K562 (cell line): ENCODE measurements at regions not wholly inside any gene's neighbourhood (a gene's known extent, or its start where the extent isn't known, plus 50 kb on each side); places are given as distances from the start of the nearest gene placed in this dataset.

ENCODE experiments used
- ATAC-seq: fragments of 200-7000 bp; cut with Tn5 transposase; 3 replicates; pipeline ENCODE4 v1.9.1; 2020; ENCODE audit warnings: moderate library complexity
- BruUV-seq: library from RNA; stranded (reverse); fragments of 400-500 nt; replicated peaks from 2 replicates; lab custom pipeline; 2021; lab: Mats Ljungman, UMichigan
- CTCF ChIA-PET: fragments of 300-600 bp; formaldehyde crosslinking; extraction: SDS; loops from one replicate; lab custom pipeline; 2021; ENCODE audit warnings: low intra/inter-chr PET ratio; lab: Yijun Ruan, JAX
- POLR2A ChIA-PET: fragments of 300-600, 350-650 bp; sonication (Branson Sonifier 250); formaldehyde crosslinking; extraction: SDS; loops from one replicate; lab custom pipeline; 2021; ENCODE audit warnings: antibody characterized with exemption, inconsistent platforms; lab: Yijun Ruan, JAX
- DNase-seq, 4 experiments: peaks; one replicate each; pipeline versions ENCODE4 v3.0.0 to v3.0.0-alpha.2; 2011 to 2018; ENCODE audit warnings: low spot score in 3 of 4, mixed read lengths in 3 of 4; ENCODE audit errors: extremely low read depth in 1 of 4
- FAIRE-seq: peaks from 2 replicates; lab custom pipeline; 2011; peaks lifted over from hg19 to GRCh38; lab: Jason Lieb, UNC
- H2AFZ ChIP-seq: 2 replicates; pipeline ENCODE4 v1.6.0; 2011; ENCODE audit warnings: low read depth, low read length, control low read depth, inconsistent platforms
- H3K27ac ChIP-seq: fragments of 200-600 bp; 3 replicates; pipeline ENCODE4 v1.8.0; 2011; ENCODE audit warnings: low read depth, mild to moderate bottlenecking, control low read depth, inconsistent platforms, low read length, moderate library complexity, mixed read lengths; ENCODE audit errors: extremely low read depth
- H3K27me3 ChIP-seq, 2 experiments: fragments of 300-600 bp in 1 of 2; 2 replicates in 1 of 2; 3 replicates in 1 of 2; pipeline versions ENCODE4 v1.6.0 to v1.8.0; 2011; ENCODE audit warnings: inconsistent platforms in 2 of 2, low read length in 2 of 2, mild to moderate bottlenecking in 1 of 2, mixed read lengths in 1 of 2, moderate library complexity in 1 of 2; ENCODE audit not compliant: control insufficient read depth in 2 of 2, insufficient read depth in 2 of 2
- H3K36me3 ChIP-seq: fragments of 300-600 bp; 3 replicates; pipeline ENCODE4 v1.8.0; 2011; ENCODE audit warnings: mild to moderate bottlenecking, low read length, inconsistent platforms; ENCODE audit not compliant: control insufficient read depth, insufficient read depth
- H3K4me1 ChIP-seq, 2 experiments: fragments of 200-600 bp in 1 of 2; replicated peaks in 1 of 2; 2 replicates in 1 of 2; 3 replicates in 1 of 2; pipeline versions ENCODE4 v1.5.1 to v1.8.0; 2011; ENCODE audit warnings: inconsistent platforms in 2 of 2, low read length in 2 of 2, mild to moderate bottlenecking in 1 of 2, mixed read lengths in 1 of 2, moderate library complexity in 1 of 2; ENCODE audit not compliant: control insufficient read depth in 2 of 2, insufficient read depth in 2 of 2
- H3K4me2 ChIP-seq: 2 replicates; pipeline ENCODE4 v1.6.1; 2011; ENCODE audit warnings: low read length, control low read depth, inconsistent platforms, mixed read lengths; ENCODE audit not compliant: insufficient read depth
- H3K4me3 ChIP-seq: fragments of 200-600 bp; sonication (generic), shearing (Covaris generic); 2 replicates; pipeline ENCODE4 v1.5.1; 2016; ENCODE audit warnings: control low read depth, inconsistent platforms
- H3K79me2 ChIP-seq: fragments of 200-600 bp; 3 replicates; pipeline ENCODE4 v1.8.0; 2011; ENCODE audit warnings: low read length, inconsistent platforms; ENCODE audit not compliant: control insufficient read depth, insufficient read depth
- H3K9ac ChIP-seq, 2 experiments: 2 replicates each; pipeline versions ENCODE4 v1.6.0 to v1.6.1; 2011; ENCODE audit warnings: low read depth in 2 of 2, low read length in 2 of 2, control low read depth in 1 of 2, inconsistent platforms in 1 of 2, mild to moderate bottlenecking in 1 of 2, mixed read lengths in 1 of 2; ENCODE audit not compliant: insufficient read depth in 1 of 2
- H3K9me1 ChIP-seq: one replicate; pipeline ENCODE4 v1.6.0; 2011; ENCODE audit warnings: inconsistent platforms, mild to moderate bottlenecking, low read length, moderate library complexity; ENCODE audit not compliant: control insufficient read depth, insufficient read depth
- H3K9me3 ChIP-seq: replicated peaks from 2 replicates; pipeline ENCODE4 v1.5.1; 2011; ENCODE audit warnings: low read depth, low read length, inconsistent platforms; ENCODE audit not compliant: control insufficient read depth, insufficient read depth
- H4K20me1 ChIP-seq: replicated peaks from 2 replicates; pipeline ENCODE4 v1.6.1; 2011; ENCODE audit warnings: low read length, inconsistent platforms, mixed read lengths; ENCODE audit not compliant: control insufficient read depth, insufficient read depth
- BCL6 ChIP-seq: fragments of 250-450 bp; sonication (Bioruptor Pico); IDR thresholded peaks from 2 replicates; pipeline ENCODE4 v1.4.0; 2020
- ELK3 ChIP-seq: fragments of 450-650 bp; formaldehyde crosslinking; IDR thresholded peaks from 2 replicates; pipeline ENCODE4 v1.4.0; 2020; ENCODE audit warnings: mild to moderate bottlenecking
- ETV6 ChIP-seq, 3 experiments: fragments of 150-350 bp in 1 of 3; sonication (generic) in 1 of 3; formaldehyde crosslinking in 1 of 3; IDR thresholded peaks; 2 replicates each; pipeline versions ENCODE4 v1.6.1 to v1.8.0; 2014 to 2022; ENCODE audit warnings: borderline replicate concordance in 2 of 3, low read depth in 2 of 3, antibody characterized with exemption in 1 of 3, low read length in 1 of 3, mild to moderate bottlenecking in 1 of 3, missing genetic modification reagents in 1 of 3
- FOXK1 ChIP-seq: sonication (generic); formaldehyde crosslinking; IDR thresholded peaks from 2 replicates; pipeline ENCODE4 v1.8.0; 2022; ENCODE audit warnings: missing genetic modification reagents, mild to moderate bottlenecking, borderline replicate concordance
- PCBP1 ChIP-seq: fragments of 200-400 bp; formaldehyde crosslinking; IDR thresholded peaks from 2 replicates; pipeline ENCODE4 v1.6.1; 2018; ENCODE audit warnings: mild to moderate bottlenecking, low read depth, low read length; ENCODE audit not compliant: poor library complexity, severe bottlenecking
- SNAPC5 ChIP-seq: fragments of 250-450 bp; sonication (Bioruptor Pico); IDR thresholded peaks from 2 replicates; pipeline ENCODE4 v1.8.0; 2021; ENCODE audit warnings: moderate library complexity, mild to moderate bottlenecking, inconsistent platforms
- ZNF398 ChIP-seq: fragments of 250-450 bp; sonication (Bioruptor Pico); IDR thresholded peaks from 2 replicates; pipeline ENCODE4 v1.8.0; 2021; ENCODE audit warnings: moderate library complexity, mild to moderate bottlenecking, inconsistent platforms
- WGBS: fragments of 100-300 bp; shearing (Covaris generic); methylation state at CpG from one replicate; pipeline ENCODE4 v1.1.6; 2016; ENCODE audit warnings: low coverage, mixed read lengths; ENCODE audit not compliant: insufficient coverage; ENCODE audit errors: missing lambda C conversion rate; 5-methylcytosine and 5-hydroxymethylcytosine counted together
- in situ Hi-C: fragments of 300-500 bp; cut with MboI; formaldehyde crosslinking; loops from 4 replicates; pipeline ENCODE4 v1.15.0; 2018; ENCODE audit warnings: inconsistent platforms, mixed read lengths
- intact Hi-C: fragments of 100-400 bp; cut with micrococcal nuclease; formaldehyde crosslinking; loops from 2 replicates; pipeline ENCODE4 v1.14.2; 2022

- CTCF ChIA-PET, result no interaction called here
- intact Hi-C loops (no loop called here), in situ Hi-C loops (no loop called here)
- 0% methylated on average over 1 of the region's 1 CpG for WGBS
- ATAC-seq, result no peak
- H3K79me2 ChIP-seq, result no peaks in the 10 kb centered on the region
- no peak overlapping the region for H3K9ac ChIP-seq
- no peak overlapping the region for H2AFZ ChIP-seq
- H3K27me3 ChIP-seq, result no peaks in the 10 kb centered on the region
- no peaks in the 10 kb centered on the region for H3K4me1 ChIP-seq
- H3K4me3 ChIP-seq, result no peak overlapping the region
- POLR2A ChIA-PET, result no interaction called here
- H3K9me1 ChIP-seq, result no peaks in the 10 kb centered on the region
- no peaks in the 10 kb centered on the region for H3K36me3 ChIP-seq
- no peak overlapping the region for H3K4me2 ChIP-seq
- TF ChIP-seq BCL6 (CRISPR knock-in tag), result no peak
- no peak for TF ChIP-seq FOXK1 (CRISPR knock-in tag)
- no peak for TF ChIP-seq ETV6 (IDR thresholded peaks at IDR 0.05; ENCODE audit: borderline replicate concordance in 1 of 2, low read depth in 2 of 2, low read length in 1 of 2)
- TF ChIP-seq ETV6 (CRISPR knock-in tag; IDR thresholded peaks at IDR 0.05; ENCODE audit: borderline replicate concordance), result no peak
- TF ChIP-seq PCBP1, result no peak
- no peak for TF ChIP-seq ELK3
- no peak for TF ChIP-seq SNAPC5 (CRISPR knock-in tag)
- TF ChIP-seq ZNF398, result no peak
- no TSS peak for BruUV-seq
- no peak for DNase-seq
- no peaks in the 10 kb centered on the region for H3K9me3 ChIP-seq
- no peak overlapping the region for H3K27ac ChIP-seq
- no peak for FAIRE-seq
- H4K20me1 ChIP-seq, result no peaks in the 10 kb centered on the region
These were observed 114.0 kb upstream of the FKBP1C start for GRCh38 chr6:63097222-63097621.
